ENCODE measurements at regions not wholly inside any gene's neighbourhood (a gene's known extent, or its start where the extent isn't known, plus 50 kb on each side); places are given as distances from the start of the nearest gene placed in this dataset.

GRCh38 chr4:43867908-43868307 is 580.7 kb downstream of the KCTD8 start:
- no peak for FAIRE-seq
- TF ChIP-seq, protein P1, sequence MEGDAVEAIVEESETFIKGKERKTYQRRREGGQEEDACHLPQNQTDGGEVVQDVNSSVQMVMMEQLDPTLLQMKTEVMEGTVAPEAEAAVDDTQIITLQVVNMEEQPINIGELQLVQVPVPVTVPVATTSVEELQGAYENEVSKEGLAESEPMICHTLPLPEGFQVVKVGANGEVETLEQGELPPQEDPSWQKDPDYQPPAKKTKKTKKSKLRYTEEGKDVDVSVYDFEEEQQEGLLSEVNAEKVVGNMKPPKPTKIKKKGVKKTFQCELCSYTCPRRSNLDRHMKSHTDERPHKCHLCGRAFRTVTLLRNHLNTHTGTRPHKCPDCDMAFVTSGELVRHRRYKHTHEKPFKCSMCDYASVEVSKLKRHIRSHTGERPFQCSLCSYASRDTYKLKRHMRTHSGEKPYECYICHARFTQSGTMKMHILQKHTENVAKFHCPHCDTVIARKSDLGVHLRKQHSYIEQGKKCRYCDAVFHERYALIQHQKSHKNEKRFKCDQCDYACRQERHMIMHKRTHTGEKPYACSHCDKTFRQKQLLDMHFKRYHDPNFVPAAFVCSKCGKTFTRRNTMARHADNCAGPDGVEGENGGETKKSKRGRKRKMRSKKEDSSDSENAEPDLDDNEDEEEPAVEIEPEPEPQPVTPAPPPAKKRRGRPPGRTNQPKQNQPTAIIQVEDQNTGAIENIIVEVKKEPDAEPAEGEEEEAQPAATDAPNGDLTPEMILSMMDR (IDR thresholded peaks at IDR 0.05), result no peak
- 38 to 53% methylated on average over 2 of the region's 2 CpGs for WGBS, 2 donors

DNA sequence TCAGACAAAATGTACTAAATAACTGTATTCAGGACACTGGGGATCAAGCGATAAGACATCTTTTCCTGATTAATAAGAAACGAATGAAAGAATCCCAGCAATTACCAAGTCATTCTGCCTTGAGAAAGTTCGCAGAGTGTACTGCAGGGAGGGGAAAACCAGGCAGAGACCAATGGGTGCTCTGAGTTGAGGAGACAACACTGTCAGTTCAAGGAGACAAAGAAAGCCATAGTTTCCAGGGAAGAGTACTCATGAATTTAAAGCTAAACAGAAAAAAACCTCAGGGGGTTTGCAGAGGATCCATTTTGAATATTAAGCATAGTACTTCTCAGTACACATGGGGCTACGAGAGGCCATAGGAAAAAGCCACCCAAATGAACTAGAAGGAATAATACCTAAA is 573.0 kb downstream of the KCTD8 start:
- TF ChIP-seq, protein P1 (IDR thresholded peaks at IDR 0.05), result no peak
- Histone ChIP-seq H3K4me3 (no peak overlapping the region), H3K9me3 (no peaks in the 10 kb centered on the region), H3K27ac (no peak overlapping the region), H3K4me1 (no peaks in the 10 kb centered on the region), H3K36me3 (no peaks in the 10 kb centered on the region), H3K27me3 (no peaks in the 10 kb centered on the region)
- DNase-seq (no peak), ATAC-seq (no peak), FAIRE-seq (no peak)
- 52 to 63% methylated on average over 4 of the region's 4 CpGs for WGBS, 2 donors
- intact Hi-C loops (cut with DNase I), result no loop called here

More at GRCh38 chr4:43867908-43868307, 580.7 kb downstream of the KCTD8 start:
- Histone ChIP-seq H3K4me3 (no peak overlapping the region), H3K27me3 (no peaks in the 10 kb centered on the region), H3K9me3 (no peaks in the 10 kb centered on the region), H3K36me3 (no peaks in the 10 kb centered on the region), H3K27ac (no peak overlapping the region), H3K4me1 (no peaks in the 10 kb centered on the region)
- intact Hi-C loops (cut with DNase I), result no loop called here
- ATAC-seq (no peak), DNase-seq (no peak)

DNA sequence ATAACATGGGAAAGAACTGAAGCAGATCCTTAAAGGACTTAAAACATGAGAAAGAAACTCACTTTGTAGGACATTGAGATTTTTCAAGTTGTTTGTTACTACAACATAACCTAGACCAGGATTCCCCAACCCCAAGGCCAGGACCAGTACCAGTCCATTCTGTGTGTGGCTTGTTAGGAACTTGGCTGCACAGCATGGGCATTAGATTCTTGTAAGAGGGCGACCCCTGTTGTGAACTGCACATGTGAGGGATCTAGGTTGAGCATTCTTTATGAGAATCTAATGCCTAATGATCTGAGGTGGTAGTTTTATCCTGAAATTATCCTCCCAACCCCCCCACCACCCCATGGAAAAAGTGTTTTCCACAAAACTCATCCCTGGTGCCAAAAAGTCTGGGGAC is 566.1 kb downstream of the KCTD8 start:
- H3K9me3 ChIP-seq, result no peaks in the 10 kb centered on the region
- no peak overlapping the region for H3K27ac ChIP-seq
- no peak overlapping the region for H3K4me3 ChIP-seq
- TF ChIP-seq, protein P1 (IDR thresholded peaks at IDR 0.05), result no peak
- intact Hi-C loops (cut with DNase I), result no loop called here
- H3K36me3 ChIP-seq, result no peaks in the 10 kb centered on the region
- no peaks in the 10 kb centered on the region for H3K4me1 ChIP-seq
- no peak for DNase-seq
- H3K27me3 ChIP-seq, result no peaks in the 10 kb centered on the region
- 52 to 63% methylated on average over 1 of the region's 1 CpG for WGBS, 2 donors
- no peak for ATAC-seq
- FAIRE-seq, result no peak

DNA sequence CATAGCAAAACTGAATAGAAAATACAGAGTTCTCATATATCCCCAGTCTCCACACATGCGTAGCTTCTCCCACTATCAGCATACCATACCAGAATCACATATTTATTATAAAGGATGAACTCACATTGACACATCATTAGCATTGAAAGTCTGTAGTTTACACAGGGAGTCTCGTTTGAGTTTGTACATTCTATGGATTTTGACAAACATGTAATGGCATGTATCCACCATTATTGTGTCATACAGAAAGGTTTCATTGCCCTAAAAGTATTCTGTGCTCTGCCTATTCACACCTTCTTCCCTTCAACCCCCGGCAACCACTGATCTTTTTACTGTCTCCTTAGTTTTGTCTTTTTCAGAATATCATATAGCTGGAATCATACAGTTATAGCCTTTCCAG is 562.4 kb downstream of the KCTD8 start:
- no peaks in the 10 kb centered on the region for H3K4me1 ChIP-seq
- WGBS, 2 donors, result 49 to 58% methylated on average over 3 of the region's 3 CpGs
- intact Hi-C loops (cut with DNase I), result no loop called here
- FAIRE-seq, result no peak
- H3K27me3 ChIP-seq, result no peaks in the 10 kb centered on the region
- DNase-seq, result no peak
- ATAC-seq, result no peak
- no peaks in the 10 kb centered on the region for H3K9me3 ChIP-seq
- H3K27ac ChIP-seq, result no peak overlapping the region
- no peak overlapping the region for H3K4me3 ChIP-seq
- TF ChIP-seq, protein P1 (IDR thresholded peaks at IDR 0.05), result no peak
- H3K36me3 ChIP-seq, result no peaks in the 10 kb centered on the region

DNA sequence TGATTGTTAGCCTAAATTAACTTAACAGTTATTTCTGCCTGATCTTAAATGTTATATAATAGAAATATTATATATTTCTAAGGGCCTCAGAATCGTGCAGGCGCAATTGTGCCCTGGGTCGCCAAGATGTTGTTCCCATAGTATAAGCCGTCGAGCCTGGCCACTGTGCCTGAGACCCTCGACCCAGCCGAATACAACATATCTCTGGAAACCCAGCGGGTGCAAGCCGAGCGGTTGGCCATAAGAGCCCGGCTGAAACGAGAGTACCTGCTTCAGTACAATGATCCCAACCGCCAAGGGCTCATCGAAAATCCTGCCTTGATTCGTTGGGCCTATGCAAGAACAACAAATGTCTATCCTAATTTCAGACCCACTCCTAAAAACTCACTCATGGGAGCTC is 549.8 kb downstream of the KCTD8 start:
- intact Hi-C loops (cut with DNase I), result no loop called here
- Histone ChIP-seq H3K27ac (no peak overlapping the region), H3K9me3 (no peaks in the 10 kb centered on the region), H3K4me1 (no peaks in the 10 kb centered on the region), H3K36me3 (no peaks in the 10 kb centered on the region), H3K4me3 (no peak overlapping the region), H3K27me3 (no peaks in the 10 kb centered on the region)
- no peak for ATAC-seq
- no peak for FAIRE-seq
- no peak for DNase-seq
- WGBS, 2 donors, result 79 to 85% methylated on average over 15 of the region's 15 CpGs
- TF ChIP-seq, protein P1 (IDR thresholded peaks at IDR 0.05), result no peak

Data from pancreas (tissue), 10 donors.